COLO668 (cell line): ENCODE measurements at regions not wholly inside any gene's neighbourhood (a gene's known extent, or its start where the extent isn't known, plus 50 kb on each side); places are given as distances from the start of the nearest gene placed in this dataset.
"Not testable (repeated sequence)": the region's sequence is repeated elsewhere in the genome, so short reads cannot be mapped to it uniquely, and the experiment has no call there.

ENCODE experiments used
- DNase-seq: peaks from one replicate; lab custom pipeline; 2025; ENCODE audit not compliant: unreplicated experiment; lab: John Stamatoyannopoulos, UW

GRCh38 chr1:82411605-82412004, 610.9 kb downstream of the ADGRL2 start:
- DNase-seq: no peak

DNA sequence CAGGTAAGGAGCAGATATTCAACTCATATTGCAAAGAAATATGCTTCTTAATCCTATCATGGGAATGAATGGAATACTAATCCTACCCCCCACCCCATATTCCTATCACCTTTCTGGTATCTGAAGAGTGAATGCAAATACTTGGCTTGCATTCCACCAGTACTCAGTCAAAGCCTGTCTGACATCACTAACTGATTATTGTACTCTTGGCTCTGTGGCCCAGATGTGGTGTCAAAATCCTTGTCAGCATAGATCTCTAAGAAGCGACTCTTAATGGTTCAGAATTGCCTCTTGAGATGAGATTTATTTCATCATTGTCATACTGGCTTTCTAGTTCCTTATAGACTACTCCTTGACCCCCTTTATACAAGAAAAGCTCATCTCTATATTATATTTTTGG, 604.6 kb downstream of the ADGRL2 start:
- DNase-seq: no peak

- DNase-seq: no peak
These were observed 600.4 kb downstream of the ADGRL2 start for GRCh38 chr1:82401116-82401515.

GRCh38 chr1:82400521-82400920, 599.8 kb downstream of the ADGRL2 start:
- no peak for DNase-seq

DNA sequence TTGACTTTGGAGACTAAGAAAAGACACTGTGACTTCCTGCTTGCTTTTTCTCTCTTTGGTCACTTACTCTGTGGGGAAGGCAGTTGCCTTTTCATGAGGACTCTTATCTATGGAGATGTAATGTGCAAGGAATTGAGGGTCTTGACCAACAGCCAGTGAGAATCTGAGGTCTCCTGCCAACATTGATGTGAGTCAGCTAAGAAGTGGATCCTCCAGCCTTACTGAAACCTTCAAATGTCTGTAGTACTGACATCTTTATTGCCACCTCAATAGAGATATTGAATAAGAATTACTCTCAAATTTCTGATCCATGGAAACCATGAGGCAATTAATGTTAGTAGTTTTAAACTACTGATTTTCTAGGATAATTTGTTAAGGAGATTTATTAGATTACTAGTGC, 598.4 kb downstream of the ADGRL2 start:
- DNase-seq: no peak

DNA sequence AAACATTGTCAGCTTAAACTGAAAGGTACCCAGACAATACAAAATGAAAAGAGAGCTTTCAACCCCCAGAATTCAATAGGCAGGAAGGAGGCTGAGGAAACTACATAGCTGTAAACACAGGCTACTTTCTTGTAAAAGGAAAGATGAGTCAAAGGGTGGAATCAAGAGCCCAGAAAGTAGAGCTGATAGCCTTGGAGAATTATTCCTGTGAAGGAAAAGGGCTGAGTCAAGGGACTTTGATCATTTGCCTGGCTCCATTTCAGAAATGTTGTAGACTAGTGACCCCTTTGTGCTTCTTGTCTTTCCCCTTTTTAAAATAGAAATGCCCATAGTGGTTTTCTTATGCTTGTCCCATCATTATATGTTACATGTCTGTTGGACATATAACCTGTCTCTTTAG, 597.6 kb downstream of the ADGRL2 start:
- DNase-seq: no peak

DNA sequence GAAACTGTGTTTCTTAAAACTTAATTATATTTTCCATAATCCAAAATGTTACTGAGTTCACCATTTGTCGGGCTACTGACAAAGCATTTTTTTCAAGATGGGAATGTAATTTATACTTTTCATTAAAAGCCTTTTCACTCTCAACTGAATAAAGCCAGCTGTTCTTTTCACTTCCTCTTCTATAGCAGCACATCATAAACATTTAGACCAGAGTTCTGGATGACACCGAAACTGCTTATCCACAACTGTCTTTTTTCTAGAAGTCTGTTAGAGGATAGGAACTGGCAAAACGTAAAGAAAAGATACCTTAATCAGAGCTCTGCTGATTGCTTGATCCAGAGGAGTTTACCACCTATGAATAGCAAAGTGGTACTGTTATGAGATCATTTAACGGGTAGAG, 594.7 kb downstream of the ADGRL2 start:
- no peak for DNase-seq

DNA sequence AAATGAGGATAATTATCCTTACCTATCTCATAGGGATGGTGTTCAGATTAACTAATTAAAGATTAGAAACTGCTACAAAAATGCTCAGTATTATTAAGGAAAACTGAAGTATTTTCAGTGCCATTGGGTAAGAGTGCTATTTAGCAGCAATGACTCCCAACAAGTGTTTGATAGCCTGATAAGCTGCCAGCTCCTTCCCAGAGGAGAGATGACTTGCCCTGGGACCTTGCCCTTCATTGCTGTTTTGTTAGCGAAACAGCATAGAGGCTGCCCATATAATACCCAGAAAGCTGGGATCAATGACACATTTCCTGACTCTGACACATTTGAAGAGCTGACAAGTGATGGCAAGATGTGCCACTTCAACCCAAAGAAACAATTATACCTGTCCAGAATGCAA, 592.2 kb downstream of the ADGRL2 start:
- DNase-seq: no peak

DNA sequence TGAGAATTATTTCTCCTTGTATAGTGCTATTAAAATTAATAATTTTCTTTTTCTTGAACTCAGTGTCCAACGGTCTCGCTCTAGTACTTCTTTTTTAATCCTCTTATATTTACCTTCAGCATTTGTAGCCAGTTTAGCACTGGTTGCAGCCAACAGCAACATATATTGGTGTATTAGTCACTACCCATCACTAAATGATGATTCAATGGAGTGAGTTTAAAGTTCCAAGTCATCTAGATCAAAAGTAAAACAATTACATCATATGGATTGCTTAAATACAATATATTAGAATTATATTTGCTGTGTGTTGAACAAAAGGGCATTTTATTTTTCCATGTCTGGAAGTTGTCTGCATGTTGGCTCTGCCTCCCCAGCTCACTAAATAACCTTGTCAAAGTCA, 591.8 kb downstream of the ADGRL2 start:
- no peak for DNase-seq

- no peak for DNase-seq
These were observed 591.0 kb downstream of the ADGRL2 start for GRCh38 chr1:82391712-82392111.

DNA sequence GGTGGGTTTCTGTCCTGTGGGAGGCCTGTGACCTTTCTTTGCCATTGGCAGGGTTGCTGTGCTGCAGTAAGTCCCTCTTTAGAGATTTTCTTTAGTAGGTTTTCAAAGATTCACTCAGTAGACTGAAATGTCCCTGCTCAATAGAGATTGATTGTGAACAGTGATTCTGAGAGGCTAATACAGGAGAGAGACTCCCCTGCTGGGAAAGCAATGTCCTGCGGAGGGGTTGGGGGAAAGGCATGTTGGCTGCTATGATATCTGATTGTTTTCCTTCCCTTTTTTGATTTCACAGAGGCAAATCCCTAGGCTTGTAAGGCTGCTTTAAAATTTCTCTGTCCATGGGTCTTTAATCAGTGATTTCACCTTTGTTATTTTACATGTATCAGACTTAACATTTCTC, 589.9 kb downstream of the ADGRL2 start:
- DNase-seq: no peak

- DNase-seq: peak; percentile 38
These were observed 587.9 kb downstream of the ADGRL2 start for GRCh38 chr1:82388679-82389078.

DNA sequence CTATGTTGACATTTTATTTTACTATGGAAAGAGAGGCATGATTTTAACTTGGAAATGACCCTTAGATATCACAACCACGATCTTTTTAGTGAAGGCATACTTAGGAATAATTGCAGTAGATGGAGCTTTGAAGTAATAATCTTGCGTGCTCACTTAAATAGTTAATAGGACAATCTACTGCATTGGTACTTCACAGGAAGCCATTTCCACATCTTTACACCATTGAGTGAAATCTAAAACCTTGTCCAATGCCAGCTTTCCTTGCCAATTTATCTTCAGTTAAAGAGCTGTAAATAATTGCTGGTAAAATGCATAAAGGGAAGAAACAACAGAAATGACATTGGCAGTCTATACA, 586.3 kb downstream of the ADGRL2 start:
- DNase-seq: no peak

DNA sequence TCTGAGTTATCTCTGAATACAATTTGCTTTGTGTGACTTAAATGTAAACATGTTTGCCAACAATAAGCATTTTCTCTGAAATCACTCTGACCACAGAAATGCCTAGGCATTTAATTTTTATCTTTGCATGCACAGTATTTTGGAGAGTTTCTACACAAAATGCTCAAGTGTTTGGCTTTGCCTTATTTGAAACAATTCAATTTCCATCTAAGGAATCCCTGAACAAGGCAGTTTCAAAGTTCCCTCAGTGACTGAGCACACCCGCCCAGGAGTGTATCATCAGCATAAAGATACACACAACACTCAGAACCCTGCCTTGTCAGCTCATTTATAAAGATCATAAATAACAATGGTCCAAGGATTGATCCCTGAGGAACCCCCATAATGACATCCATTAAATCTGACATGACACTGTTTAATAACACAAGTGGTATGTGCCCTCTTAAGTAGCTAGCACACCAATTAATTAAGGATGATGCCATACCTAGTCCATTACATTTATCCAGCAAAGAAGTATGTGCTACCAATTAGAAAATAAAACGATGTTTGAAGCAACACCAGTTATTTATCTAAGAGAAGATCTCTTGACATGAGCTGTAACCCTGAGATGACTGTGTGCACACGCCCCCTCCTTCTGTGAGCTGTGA, 585.8 kb downstream of the ADGRL2 start:
- no peak for DNase-seq

GRCh38 chr1:82384776-82385175, 584.0 kb downstream of the ADGRL2 start:
- no peak for DNase-seq

- no peak for DNase-seq
These were observed 576.6 kb downstream of the ADGRL2 start for GRCh38 chr1:82377201-82377884.

DNA sequence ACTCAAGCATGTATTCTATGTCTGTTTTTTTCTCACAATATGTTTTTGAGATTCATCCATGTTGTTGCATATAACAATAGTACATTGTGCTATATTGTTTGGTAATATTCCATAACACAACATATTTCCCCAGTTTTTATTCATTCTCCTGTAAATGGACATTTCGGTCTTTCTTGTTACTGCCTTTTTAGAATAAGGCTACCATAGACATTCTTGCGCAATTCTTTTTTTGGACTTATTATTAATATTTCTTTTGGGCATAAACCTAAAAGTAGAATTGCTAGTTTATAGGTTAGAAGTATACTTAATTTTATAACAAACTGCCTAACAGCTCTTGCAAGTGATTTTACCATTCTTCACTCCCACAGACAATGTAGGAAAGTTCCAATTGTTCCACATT, 573.0 kb downstream of the ADGRL2 start:
- DNase-seq: no peak

DNA sequence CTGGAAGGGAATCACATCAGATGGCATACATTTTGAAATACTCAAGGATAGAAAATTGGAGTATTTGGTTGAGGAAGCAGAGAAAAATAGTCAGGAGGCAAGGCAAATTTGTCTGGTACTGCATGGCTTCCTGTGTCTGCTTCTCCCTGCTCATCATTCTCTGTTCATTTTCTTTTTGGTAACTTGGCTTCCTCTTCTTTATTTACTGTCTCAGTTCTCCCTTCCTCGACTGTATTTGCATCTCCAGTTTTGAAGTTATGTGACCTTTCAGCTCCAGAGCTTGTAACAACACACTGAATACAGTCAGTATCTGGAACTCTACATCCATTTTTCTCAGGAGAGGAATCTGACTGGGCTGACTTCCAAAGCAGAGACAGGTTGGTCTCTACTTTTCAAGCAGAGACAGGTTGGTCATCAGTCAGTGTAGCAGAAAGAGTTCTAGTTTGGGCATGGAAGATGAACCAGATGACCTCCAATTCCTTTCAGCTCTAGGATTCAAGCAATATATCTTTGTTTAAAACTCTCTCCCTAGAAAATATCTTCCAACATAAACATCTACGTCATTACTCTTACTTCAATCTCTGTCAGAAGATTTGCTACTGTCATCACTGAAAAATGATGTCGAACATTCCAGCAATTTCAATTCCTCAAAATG, 571.2 kb downstream of the ADGRL2 start:
- DNase-seq: no peak

- no peak for DNase-seq
These were observed 566.7 kb downstream of the ADGRL2 start for GRCh38 chr1:82367456-82367855.

DNA sequence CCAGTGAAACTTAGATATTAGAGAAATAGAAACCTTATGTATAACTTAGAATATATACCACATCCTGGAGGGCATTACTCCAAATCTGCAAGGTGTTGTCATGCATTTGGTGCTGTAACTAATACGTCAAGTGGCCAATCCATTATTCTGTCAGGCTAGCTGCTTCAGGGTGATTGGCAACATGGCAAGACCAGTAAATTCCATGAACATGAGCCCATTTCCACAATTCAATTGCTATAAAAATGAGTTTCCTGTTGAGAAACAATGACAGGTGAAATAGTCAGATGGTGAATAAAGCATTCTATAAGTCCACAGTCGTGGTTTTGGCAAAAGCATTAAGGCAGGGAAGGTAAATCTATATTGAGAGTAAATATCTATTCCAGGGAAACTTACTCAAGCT, 566.0 kb downstream of the ADGRL2 start:
- DNase-seq: no peak

DNA sequence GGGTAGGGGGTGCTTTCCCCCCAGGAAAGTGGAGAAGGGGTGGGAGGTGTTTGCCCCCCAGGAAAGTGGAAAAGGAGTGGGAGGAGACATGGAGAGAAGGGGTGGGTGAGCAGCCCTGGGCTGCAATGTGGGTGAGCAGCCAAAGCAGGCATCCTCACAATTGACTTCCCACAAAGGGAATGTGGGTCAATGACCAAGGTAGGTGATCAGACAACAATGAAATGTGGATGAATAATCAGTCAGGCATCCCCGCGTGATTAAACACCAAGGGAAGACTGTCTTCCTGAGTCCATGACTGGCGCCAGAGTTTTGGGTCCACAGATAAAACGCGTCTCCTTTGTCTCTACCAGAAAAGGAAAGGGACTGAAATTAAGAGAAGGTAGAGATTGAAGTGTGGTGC, 558.8 kb downstream of the ADGRL2 start:
- DNase-seq: not testable (repeated sequence)

- not testable (repeated sequence) for DNase-seq
These were observed 558.0 kb downstream of the ADGRL2 start for GRCh38 chr1:82358706-82359105.

DNA sequence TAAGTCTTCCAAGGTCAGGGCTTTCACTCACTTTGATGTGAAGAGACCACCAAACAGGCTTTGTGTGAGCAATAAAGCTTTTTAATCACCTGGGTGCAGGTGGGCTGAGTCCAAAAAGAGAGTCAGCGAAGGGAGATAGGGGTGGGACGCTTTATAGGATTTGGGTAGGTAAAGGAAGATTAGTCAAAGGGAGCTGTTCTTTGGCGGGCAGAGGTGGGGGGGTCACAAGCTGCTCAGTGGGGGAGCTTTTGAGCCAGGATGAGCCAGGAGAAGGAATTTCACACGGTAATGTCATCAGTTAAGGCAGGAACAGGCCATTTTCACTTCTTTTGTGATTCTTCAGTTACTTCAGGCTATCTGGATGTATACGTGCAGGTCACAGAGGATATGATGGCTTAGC, 553.8 kb downstream of the ADGRL2 start:
- not testable (repeated sequence) for DNase-seq
